ENCODE measurements at regions not wholly inside any gene's neighbourhood (a gene's known extent, or its start where the extent isn't known, plus 50 kb on each side); places are given as distances from the start of the nearest gene placed in this dataset.
A peak's percentile ranks its signal among the peaks of the same experiment; 100 is the strongest.

GRCh38 chr6:27687154-27688013 lies 214.5 kb upstream of the ZNF184 start:
- H3K4me3 ChIP-seq (ENCODE audit: extremely low read depth, insufficient read depth, low read length, poor library complexity, severe bottlenecking) = peak overlapping the region; percentile 57
- WGBS, 2 experiments (ENCODE audit: insufficient coverage in 2 of 2) = 0 to 1% methylated on average over 32 to 35 of the region's 43 CpGs
- no peaks in the 10 kb centered on the region for H3K36me3 ChIP-seq (ENCODE audit: control insufficient read depth, insufficient read depth, low read length)
- H3K4me1 ChIP-seq (ENCODE audit: control insufficient read depth, insufficient read depth, low read length, poor library complexity, severe bottlenecking) = no peaks in the 10 kb centered on the region
- H3K9me3 ChIP-seq (ENCODE audit: control insufficient read depth, low read length) = no peaks in the 10 kb centered on the region
- H3K27ac ChIP-seq (ENCODE audit: low read depth, low read length, severe bottlenecking) = peak overlapping the region; percentile 16

GRCh38 chr6:27685279-27685678 lies 212.4 kb upstream of the ZNF184 start:
- H3K4me1 ChIP-seq (ENCODE audit: control insufficient read depth, insufficient read depth, low read length, poor library complexity, severe bottlenecking) = no peaks in the 10 kb centered on the region
- H3K36me3 ChIP-seq (ENCODE audit: control insufficient read depth, insufficient read depth, low read length) = no peaks in the 10 kb centered on the region
- WGBS, 2 experiments (ENCODE audit: insufficient coverage in 2 of 2) = 87 to 88% methylated on average over 4 to 6 of the region's 8 CpGs
- no peak overlapping the region for H3K27ac ChIP-seq (ENCODE audit: low read depth, low read length, severe bottlenecking)
- no peaks in the 10 kb centered on the region for H3K9me3 ChIP-seq (ENCODE audit: control insufficient read depth, low read length)
- H3K4me3 ChIP-seq (ENCODE audit: extremely low read depth, insufficient read depth, low read length, poor library complexity, severe bottlenecking) = no peak overlapping the region

- no peak overlapping the region for H3K27ac ChIP-seq (ENCODE audit: low read depth, low read length, severe bottlenecking)
- no peaks in the 10 kb centered on the region for H3K9me3 ChIP-seq (ENCODE audit: control insufficient read depth, low read length)
- H3K4me1 ChIP-seq (ENCODE audit: control insufficient read depth, insufficient read depth, low read length, poor library complexity, severe bottlenecking) = no peaks in the 10 kb centered on the region
- no peak overlapping the region for H3K4me3 ChIP-seq (ENCODE audit: extremely low read depth, insufficient read depth, low read length, poor library complexity, severe bottlenecking)
- H3K36me3 ChIP-seq (ENCODE audit: control insufficient read depth, insufficient read depth, low read length) = no peaks in the 10 kb centered on the region
- 47 to 50% methylated on average over 25 to 27 of the region's 34 CpGs for WGBS, 2 experiments (ENCODE audit: insufficient coverage in 2 of 2)
Observed at GRCh38 chr6:27684264-27685211, 211.6 kb upstream of the ZNF184 start.

- Histone ChIP-seq H3K27ac (ENCODE audit: low read depth, low read length, severe bottlenecking) (no peak overlapping the region), H3K4me3 (ENCODE audit: extremely low read depth, insufficient read depth, low read length, poor library complexity, severe bottlenecking) (peak overlapping the region; percentile 39), H3K36me3 (ENCODE audit: control insufficient read depth, insufficient read depth, low read length) (no peaks in the 10 kb centered on the region), H3K4me1 (ENCODE audit: control insufficient read depth, insufficient read depth, low read length, poor library complexity, severe bottlenecking) (no peaks in the 10 kb centered on the region), H3K9me3 (ENCODE audit: control insufficient read depth, low read length) (no peaks in the 10 kb centered on the region)
- WGBS, 2 experiments (ENCODE audit: insufficient coverage in 2 of 2) = 4 to 5% methylated on average over 36 to 37 of the region's 47 CpGs
Observed at GRCh38 chr6:27679964-27680694, 207.2 kb upstream of the ZNF184 start.

GRCh38 chr6:27679308-27679963 lies 206.5 kb upstream of the ZNF184 start:
- H3K4me3 ChIP-seq (ENCODE audit: extremely low read depth, insufficient read depth, low read length, poor library complexity, severe bottlenecking) = peak overlapping the region; percentile 39
- no peak overlapping the region for H3K27ac ChIP-seq (ENCODE audit: low read depth, low read length, severe bottlenecking)
- no peaks in the 10 kb centered on the region for H3K9me3 ChIP-seq (ENCODE audit: control insufficient read depth, low read length)
- no peaks in the 10 kb centered on the region for H3K4me1 ChIP-seq (ENCODE audit: control insufficient read depth, insufficient read depth, low read length, poor library complexity, severe bottlenecking)
- whole genome bisulfite sequencing, 2 experiments (ENCODE audit: insufficient coverage in 2 of 2) = 7 to 12% methylated on average over 25 to 27 of the region's 27 CpGs
- no peaks in the 10 kb centered on the region for H3K36me3 ChIP-seq (ENCODE audit: control insufficient read depth, insufficient read depth, low read length)

GRCh38 chr6:27678469-27678868 lies 205.6 kb upstream of the ZNF184 start:
- Histone ChIP-seq H3K36me3 (ENCODE audit: control insufficient read depth, insufficient read depth, low read length) (no peaks in the 10 kb centered on the region), H3K9me3 (ENCODE audit: control insufficient read depth, low read length) (no peaks in the 10 kb centered on the region), H3K27ac (ENCODE audit: low read depth, low read length, severe bottlenecking) (no peak overlapping the region), H3K4me3 (ENCODE audit: extremely low read depth, insufficient read depth, low read length, poor library complexity, severe bottlenecking) (no peak overlapping the region), H3K4me1 (ENCODE audit: control insufficient read depth, insufficient read depth, low read length, poor library complexity, severe bottlenecking) (no peaks in the 10 kb centered on the region)
- WGBS, 2 experiments (ENCODE audit: insufficient coverage in 2 of 2) = 82 to 94% methylated on average over 4 to 5 of the region's 5 CpGs

- Histone ChIP-seq H3K4me3 (ENCODE audit: extremely low read depth, insufficient read depth, low read length, poor library complexity, severe bottlenecking) (no peak overlapping the region), H3K36me3 (ENCODE audit: control insufficient read depth, insufficient read depth, low read length) (no peaks in the 10 kb centered on the region), H3K27ac (ENCODE audit: low read depth, low read length, severe bottlenecking) (no peak overlapping the region), H3K4me1 (ENCODE audit: control insufficient read depth, insufficient read depth, low read length, poor library complexity, severe bottlenecking) (no peaks in the 10 kb centered on the region), H3K9me3 (ENCODE audit: control insufficient read depth, low read length) (no peaks in the 10 kb centered on the region)
- WGBS, 2 experiments (ENCODE audit: insufficient coverage in 2 of 2) = 69 to 72% methylated on average over 2 of the region's 9 CpGs
Observed at GRCh38 chr6:27674882-27675281, 202.0 kb upstream of the ZNF184 start.

GRCh38 chr6:27672113-27672799 lies 199.4 kb upstream of the ZNF184 start:
- no peaks in the 10 kb centered on the region for H3K9me3 ChIP-seq (ENCODE audit: control insufficient read depth, low read length)
- no peaks in the 10 kb centered on the region for H3K36me3 ChIP-seq (ENCODE audit: control insufficient read depth, insufficient read depth, low read length)
- H3K4me3 ChIP-seq (ENCODE audit: extremely low read depth, insufficient read depth, low read length, poor library complexity, severe bottlenecking) = peak overlapping the region; percentile 26
- no peaks in the 10 kb centered on the region for H3K4me1 ChIP-seq (ENCODE audit: control insufficient read depth, insufficient read depth, low read length, poor library complexity, severe bottlenecking)
- 5 to 6% methylated on average over 17 of the region's 28 CpGs for WGBS, 2 experiments (ENCODE audit: insufficient coverage in 2 of 2)
- H3K27ac ChIP-seq (ENCODE audit: low read depth, low read length, severe bottlenecking) = no peak overlapping the region

GRCh38 chr6:27669624-27670301 lies 196.9 kb upstream of the ZNF184 start:
- 21 to 26% methylated on average over 7 to 11 of the region's 18 CpGs for WGBS, 2 experiments (ENCODE audit: insufficient coverage in 2 of 2)
- peak overlapping the region; percentile 45 for H3K4me3 ChIP-seq (ENCODE audit: extremely low read depth, insufficient read depth, low read length, poor library complexity, severe bottlenecking)
- no peaks in the 10 kb centered on the region for H3K4me1 ChIP-seq (ENCODE audit: control insufficient read depth, insufficient read depth, low read length, poor library complexity, severe bottlenecking)
- no peak overlapping the region for H3K27ac ChIP-seq (ENCODE audit: low read depth, low read length, severe bottlenecking)
- no peaks in the 10 kb centered on the region for H3K36me3 ChIP-seq (ENCODE audit: control insufficient read depth, insufficient read depth, low read length)
- no peaks in the 10 kb centered on the region for H3K9me3 ChIP-seq (ENCODE audit: control insufficient read depth, low read length)

Data from mesodermal cell (in vitro differentiated cells).